WERI-Rb-1 (cell line): ENCODE measurements at regions not wholly inside any gene's neighbourhood (a gene's known extent, or its start where the extent isn't known, plus 50 kb on each side); places are given as distances from the start of the nearest gene placed in this dataset.

Experiments
- DNase-seq: peaks from one replicate; pipeline ENCODE4 v3.0.0-alpha.2; 2020
- H3K27ac ChIP-seq: fragments of 250-450 bp; sonication (Bioruptor Pico); 2 replicates; pipeline ENCODE4 v1.5.1; 2020; ENCODE audit warnings: mild to moderate bottlenecking, moderate library complexity
- H3K27me3 ChIP-seq: fragments of 250-450 bp; sonication (Bioruptor Pico); 2 replicates; pipeline ENCODE4 v1.5.1; 2021; ENCODE audit warnings: mild to moderate bottlenecking, low read depth, moderate library complexity; ENCODE audit not compliant: insufficient read depth, severe bottlenecking
- H3K36me3 ChIP-seq: fragments of 250-450 bp; sonication (Bioruptor Pico); 2 replicates; pipeline ENCODE4 v1.5.1; 2020; ENCODE audit warnings: mild to moderate bottlenecking, moderate library complexity
- H3K4me3 ChIP-seq: 2 replicates; pipeline ENCODE4 v1.5.1; 2011; ENCODE audit warnings: low read depth, mild to moderate bottlenecking, control low read depth, low read length
- H3K9me3 ChIP-seq: fragments of 250-450 bp; sonication (Bioruptor Pico); 2 replicates; pipeline ENCODE4 v1.5.1; 2021; ENCODE audit warnings: mild to moderate bottlenecking, moderate library complexity; ENCODE audit not compliant: severe bottlenecking
- CTCF ChIP-seq: IDR thresholded peaks from 2 replicates; pipeline ENCODE4 v1.5.1; 2011; ENCODE audit warnings: low read depth, mild to moderate bottlenecking, control low read depth, inconsistent platforms, low read length

GRCh38 chr13:80571346-80572307 lies 230.7 kb upstream of the SPRY2 start:
- no peak overlapping the region for H3K27ac ChIP-seq
- no peaks in the 10 kb centered on the region for H3K9me3 ChIP-seq
- no peaks in the 10 kb centered on the region for H3K36me3 ChIP-seq
- no peak for DNase-seq
- no peaks in the 10 kb centered on the region for H3K27me3 ChIP-seq
- no peak overlapping the region for H3K4me3 ChIP-seq
- TF ChIP-seq CTCF, result no peak

GRCh38 chr13:80563439-80563838 lies 222.5 kb upstream of the SPRY2 start:
- H3K4me3 ChIP-seq, result no peak overlapping the region
- H3K36me3 ChIP-seq, result no peaks in the 10 kb centered on the region
- H3K27ac ChIP-seq, result no peak overlapping the region
- DNase-seq, result no peak
- H3K9me3 ChIP-seq, result no peaks in the 10 kb centered on the region
- H3K27me3 ChIP-seq, result no peaks in the 10 kb centered on the region
- no peak for TF ChIP-seq CTCF

GRCh38 chr13:80562433-80563156 lies 221.7 kb upstream of the SPRY2 start:
- no peak for DNase-seq
- Histone ChIP-seq H3K27ac (no peak overlapping the region), H3K4me3 (no peak overlapping the region), H3K27me3 (no peaks in the 10 kb centered on the region), H3K36me3 (no peaks in the 10 kb centered on the region), H3K9me3 (no peaks in the 10 kb centered on the region)
- TF ChIP-seq CTCF, result no peak

GRCh38 chr13:80560609-80561008 lies 219.7 kb upstream of the SPRY2 start:
- H3K27ac ChIP-seq, result no peak overlapping the region
- H3K4me3 ChIP-seq, result no peak overlapping the region
- H3K27me3 ChIP-seq, result no peaks in the 10 kb centered on the region
- TF ChIP-seq CTCF, result no peak
- DNase-seq, result no peak
- H3K36me3 ChIP-seq, result no peaks in the 10 kb centered on the region
- no peaks in the 10 kb centered on the region for H3K9me3 ChIP-seq

- Histone ChIP-seq H3K36me3 (no peaks in the 10 kb centered on the region), H3K9me3 (no peaks in the 10 kb centered on the region), H3K27me3 (no peaks in the 10 kb centered on the region), H3K4me3 (no peak overlapping the region), H3K27ac (no peak overlapping the region)
- no peak for DNase-seq
- TF ChIP-seq CTCF, result no peak
Observed at GRCh38 chr13:80559944-80560343, 219.0 kb upstream of the SPRY2 start.
